GM21786 (cell line): ENCODE measurements at regions not wholly inside any gene's neighbourhood (a gene's known extent, or its start where the extent isn't known, plus 50 kb on each side); places are given as distances from the start of the nearest gene placed in this dataset.

Experiments
- ATAC-seq: cut with Tn5 transposase; IDR thresholded peaks from one replicate; pipeline ENCODE4 v1.9.1; 2021; ENCODE audit not compliant: unreplicated experiment

DNA sequence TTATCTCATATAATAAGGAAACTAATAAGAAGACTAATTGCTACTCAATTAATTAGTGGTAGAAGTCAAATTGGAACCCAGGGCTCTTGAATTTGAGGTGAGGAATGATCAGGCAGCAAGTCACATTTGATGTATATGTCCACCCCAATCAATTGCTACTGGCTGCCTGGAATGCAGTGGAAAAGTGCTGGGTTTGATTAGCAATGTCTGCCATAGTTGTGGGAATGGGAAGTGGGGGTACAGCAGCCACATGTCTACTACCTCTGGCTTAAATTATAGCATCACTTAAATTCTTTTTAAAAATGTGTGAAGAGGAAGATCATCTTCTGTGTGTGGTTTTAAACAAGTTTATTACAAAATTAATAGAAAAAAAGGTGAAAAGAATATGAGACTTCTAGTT lies 50.8 kb upstream of the NAV2 start:
- no peak for ATAC-seq

DNA sequence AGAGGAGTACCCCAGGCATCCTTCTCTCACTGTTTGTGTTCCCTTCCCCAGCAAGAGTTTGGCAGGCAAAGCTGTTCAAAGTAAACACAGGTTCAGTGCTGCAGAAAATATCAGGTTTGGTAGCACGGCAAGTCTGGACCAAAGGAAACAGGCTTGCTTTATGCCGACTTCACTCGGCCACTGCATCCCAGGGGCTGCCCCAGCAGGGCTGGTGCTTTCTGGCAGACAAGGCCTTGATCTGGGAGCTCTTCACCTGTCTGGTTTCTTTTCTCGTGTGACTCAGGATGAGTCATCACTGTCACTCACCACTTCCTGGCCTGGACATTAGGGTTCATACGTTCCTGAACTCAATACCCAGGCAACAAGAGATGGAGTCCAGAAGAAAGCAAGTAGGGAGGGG lies 52.6 kb upstream of the NAV2 start:
- ATAC-seq = peak; percentile 100

DNA sequence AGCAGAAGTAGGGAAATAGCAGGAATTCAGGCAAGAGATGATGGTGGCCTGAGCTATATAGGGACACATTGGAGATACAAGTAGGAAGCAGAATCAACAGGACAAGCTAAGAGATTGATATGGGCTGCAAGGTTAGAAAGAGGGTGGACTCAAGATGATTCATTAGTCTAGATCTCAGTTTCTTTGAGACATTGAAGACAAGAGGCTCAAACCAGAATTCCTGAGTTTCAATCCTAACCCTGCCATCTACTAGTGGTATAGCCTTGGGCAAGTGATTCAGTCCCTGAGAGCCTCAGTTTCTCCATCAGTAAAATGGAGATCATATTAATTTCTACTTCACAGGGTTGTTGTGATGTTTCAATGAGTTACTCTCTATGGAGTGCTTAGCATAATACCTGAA lies 53.1 kb upstream of the NAV2 start:
- no peak for ATAC-seq

DNA sequence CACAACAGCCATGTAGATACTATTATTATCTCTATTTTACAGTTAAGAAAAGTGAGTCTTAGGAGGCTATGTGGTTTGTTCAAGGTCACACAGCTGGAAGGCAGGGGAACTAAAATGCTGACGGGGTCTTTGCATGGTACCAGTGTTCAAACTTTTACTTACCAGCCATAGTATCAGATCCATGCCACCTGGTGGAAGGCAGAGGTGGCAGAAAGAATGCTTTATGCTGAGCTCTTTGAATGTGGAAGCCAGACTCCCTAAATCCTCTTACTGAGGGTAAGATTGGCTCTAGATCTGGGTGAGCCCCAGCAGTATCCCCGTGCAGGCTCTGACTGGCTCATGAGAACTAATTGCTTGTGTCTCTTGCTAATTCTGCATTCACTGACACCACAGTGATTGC lies 54.3 kb upstream of the NAV2 start:
- no peak for ATAC-seq

DNA sequence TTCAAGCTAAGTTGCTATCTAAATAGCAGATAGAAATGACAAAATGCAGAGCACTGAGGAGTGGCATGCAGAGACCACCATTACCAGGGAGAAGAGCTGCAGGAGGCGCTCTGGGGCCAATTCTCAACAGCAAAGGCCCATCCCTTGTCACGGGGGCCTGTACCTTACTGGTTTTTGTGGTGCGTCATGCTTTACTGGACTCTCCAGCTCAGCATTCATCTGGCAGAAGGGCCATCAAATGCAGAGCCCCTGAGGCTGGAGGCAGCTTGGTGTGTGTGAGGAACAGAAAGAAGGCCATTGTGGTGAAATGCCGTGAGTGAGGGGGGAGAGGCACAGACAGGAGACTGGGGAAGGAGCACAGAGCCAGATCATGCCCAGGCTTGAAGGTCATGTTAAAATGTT lies 56.5 kb upstream of the NAV2 start:
- no peak for ATAC-seq

GRCh38 chr11:19652623-19653375 lies 59.8 kb upstream of the NAV2 start:
- no peak for ATAC-seq

- ATAC-seq = no peak
Observed at GRCh38 chr11:19651653-19652052, 61.0 kb upstream of the NAV2 start.

GRCh38 chr11:19651028-19651427 lies 61.6 kb upstream of the NAV2 start:
- ATAC-seq = no peak

- no peak for ATAC-seq
Observed at GRCh38 chr11:19650467-19650866, 62.2 kb upstream of the NAV2 start.

DNA sequence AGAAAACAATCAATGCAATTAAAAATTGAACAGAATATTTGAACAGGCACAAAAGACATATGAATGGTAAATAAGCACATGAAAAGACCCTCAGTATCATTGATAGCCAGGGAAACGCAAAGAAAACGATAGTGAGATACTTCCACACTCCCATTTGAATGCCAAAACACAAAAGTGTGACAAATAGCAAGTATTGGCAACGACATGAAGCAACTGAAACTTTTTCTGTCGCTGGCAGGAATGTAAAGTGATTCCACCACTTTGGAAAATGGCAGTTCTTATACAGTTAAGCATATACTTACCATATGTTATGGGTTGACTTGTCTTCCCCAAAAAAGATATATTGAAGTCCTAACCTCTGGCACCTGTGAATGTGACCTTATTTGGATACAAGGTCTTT lies 62.9 kb upstream of the NAV2 start:
- no peak for ATAC-seq

GRCh38 chr11:19648321-19648720 lies 64.3 kb upstream of the NAV2 start:
- ATAC-seq = no peak

GRCh38 chr11:19647816-19648215 lies 64.8 kb upstream of the NAV2 start:
- ATAC-seq = no peak

- ATAC-seq = no peak
Observed at GRCh38 chr11:19646921-19647320, 65.7 kb upstream of the NAV2 start.

DNA sequence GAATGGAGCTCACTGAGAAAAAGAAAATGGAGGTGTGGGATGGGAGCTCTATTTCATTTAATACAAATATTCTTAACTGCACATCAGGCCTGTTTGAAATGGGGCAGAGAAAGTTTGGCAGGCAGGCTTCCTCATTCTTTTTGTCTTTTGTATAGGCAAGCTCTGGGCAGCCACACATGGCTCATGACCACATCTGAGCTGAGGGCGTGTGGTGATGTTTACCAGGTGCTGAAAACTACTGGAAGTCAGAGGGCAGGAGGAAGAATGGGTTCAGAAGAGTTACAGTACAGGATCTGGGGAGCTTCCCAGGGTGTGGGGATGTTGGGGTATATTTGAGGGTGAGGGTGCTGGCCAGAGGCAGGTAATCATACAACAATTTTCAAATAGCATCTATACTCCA lies 66.3 kb upstream of the NAV2 start:
- no peak for ATAC-seq

DNA sequence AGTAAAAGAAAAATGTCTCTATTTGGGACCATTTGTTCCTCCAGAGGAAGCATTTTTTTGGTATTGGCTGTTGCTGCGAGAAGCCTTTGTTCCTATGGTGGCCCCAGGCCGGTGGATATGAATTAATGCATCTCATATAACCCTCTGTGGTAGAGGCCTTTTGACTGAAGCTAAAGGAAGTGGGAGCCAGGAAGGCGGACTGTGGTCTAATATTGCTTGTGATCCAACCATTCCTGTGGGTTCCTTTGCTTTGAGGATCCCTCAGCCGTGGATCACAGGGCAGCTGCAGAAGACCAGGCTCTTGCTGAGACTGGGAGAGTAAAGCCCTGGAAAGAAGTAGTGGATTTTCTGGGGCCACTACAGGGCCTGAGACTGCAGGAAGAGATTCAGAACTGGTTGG lies 68.3 kb upstream of the NAV2 start:
- ATAC-seq = no peak

- no peak for ATAC-seq
Observed at GRCh38 chr11:19642185-19643158, 70.2 kb upstream of the NAV2 start.

- no peak for ATAC-seq
Observed at GRCh38 chr11:19639603-19640105, 73.0 kb upstream of the NAV2 start.

DNA sequence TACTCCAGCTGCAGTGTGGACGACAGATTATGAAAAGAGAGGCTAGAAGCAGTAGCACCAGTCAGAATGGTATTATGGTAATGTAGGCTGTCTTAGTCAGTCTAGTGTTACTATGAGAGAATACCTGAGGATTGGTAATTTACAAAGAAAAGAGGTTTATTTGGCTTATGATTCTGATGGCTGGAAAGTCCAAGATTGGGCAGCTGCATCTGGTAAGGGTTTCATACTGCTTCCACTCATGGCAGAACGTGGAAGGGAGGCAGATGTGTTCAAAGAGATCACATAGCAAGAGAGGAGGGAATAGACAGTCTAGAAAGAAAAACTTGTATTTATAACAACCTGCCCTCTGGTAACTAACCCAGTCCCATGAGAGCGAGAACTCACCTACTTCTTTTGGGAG lies 77.3 kb upstream of the NAV2 start:
- ATAC-seq = no peak

GRCh38 chr11:19633276-19633675 lies 79.4 kb upstream of the NAV2 start:
- no peak for ATAC-seq

GRCh38 chr11:19632499-19632834 lies 80.2 kb upstream of the NAV2 start:
- no peak for ATAC-seq

DNA sequence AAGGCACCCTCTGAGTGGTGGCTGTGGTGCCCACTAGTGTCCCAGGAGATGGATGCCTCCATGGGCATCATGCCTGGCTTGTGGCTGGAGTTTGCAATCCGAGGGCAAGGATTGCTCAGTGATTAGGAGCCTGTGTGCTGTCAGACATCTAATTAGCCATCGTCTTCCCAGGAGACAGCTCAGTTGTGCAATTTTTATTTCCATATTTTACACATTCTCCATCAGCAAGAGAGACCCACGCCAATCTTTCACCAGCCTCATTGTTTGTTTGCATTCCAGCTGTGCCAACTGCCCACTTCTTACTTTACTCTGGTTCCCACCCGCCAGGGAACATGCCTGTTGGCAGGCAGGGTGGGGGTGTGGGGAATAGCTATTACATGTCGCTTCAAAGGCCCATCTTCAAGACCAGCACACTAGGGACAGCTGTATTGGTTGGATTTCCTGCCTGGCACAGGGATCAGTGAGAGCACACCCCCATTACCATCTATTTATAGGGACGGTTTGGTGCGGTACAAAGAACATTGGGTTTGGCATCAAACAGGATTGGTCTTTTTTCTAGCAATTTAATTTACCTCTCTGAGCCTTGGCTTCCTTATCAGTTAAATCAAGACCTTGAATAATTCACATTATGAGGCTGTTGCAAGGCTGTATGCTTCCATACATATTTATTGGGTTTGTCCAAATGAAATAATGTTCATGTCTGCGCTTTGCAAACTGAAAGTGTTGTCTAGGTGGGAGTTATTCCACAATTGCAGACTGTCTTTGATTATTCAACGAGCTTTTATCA lies 80.7 kb upstream of the NAV2 start:
- no peak for ATAC-seq
